HG02973 (cell line): ENCODE measurements at regions not wholly inside any gene's neighbourhood (a gene's known extent, or its start where the extent isn't known, plus 50 kb on each side); places are given as distances from the start of the nearest gene placed in this dataset.

Experiments
- ATAC-seq: cut with Tn5 transposase; IDR thresholded peaks from one replicate; pipeline ENCODE4 v1.9.1; 2021; ENCODE audit warnings: moderate library complexity; ENCODE audit not compliant: unreplicated experiment

- no peak for ATAC-seq
Observed at GRCh38 chr2:217660423-217660822, 342.4 kb downstream of the TNS1 start.

- no peak for ATAC-seq
Observed at GRCh38 chr2:217658806-217659205, 344.0 kb downstream of the TNS1 start.

- ATAC-seq, result no peak
Observed at GRCh38 chr2:217657252-217657651, 345.5 kb downstream of the TNS1 start.

GRCh38 chr2:217656316-217656715 lies 346.5 kb downstream of the TNS1 start:
- ATAC-seq, result no peak

- ATAC-seq, result no peak
Observed at GRCh38 chr2:217655651-217656050, 347.1 kb downstream of the TNS1 start.

GRCh38 chr2:217654168-217654567 lies 348.6 kb downstream of the TNS1 start:
- ATAC-seq, result no peak

- no peak for ATAC-seq
Observed at GRCh38 chr2:217652761-217653639, 349.8 kb downstream of the TNS1 start.

GRCh38 chr2:217650716-217651360 lies 352.0 kb downstream of the TNS1 start:
- no peak for ATAC-seq

GRCh38 chr2:217650229-217650628 lies 352.6 kb downstream of the TNS1 start:
- ATAC-seq, result no peak

- ATAC-seq, result no peak
Observed at GRCh38 chr2:217647925-217648324, 354.9 kb downstream of the TNS1 start.

GRCh38 chr2:217647226-217647625 lies 355.6 kb downstream of the TNS1 start:
- ATAC-seq, result no peak

GRCh38 chr2:217645896-217646295 lies 356.9 kb downstream of the TNS1 start:
- no peak for ATAC-seq

- ATAC-seq, result no peak
Observed at GRCh38 chr2:217643789-217644301, 358.9 kb downstream of the TNS1 start.

- ATAC-seq, result no peak
Observed at GRCh38 chr2:217642944-217643343, 359.9 kb downstream of the TNS1 start.

GRCh38 chr2:217641960-217642359 lies 360.8 kb downstream of the TNS1 start:
- ATAC-seq, result no peak

- ATAC-seq, result no peak
Observed at GRCh38 chr2:217639481-217639880, 363.3 kb downstream of the TNS1 start.

GRCh38 chr2:217638533-217638932 lies 364.3 kb downstream of the TNS1 start:
- ATAC-seq, result no peak

- ATAC-seq, result no peak
Observed at GRCh38 chr2:217638031-217638430, 364.8 kb downstream of the TNS1 start.

- ATAC-seq, result no peak
Observed at GRCh38 chr2:217636991-217637561, 365.7 kb downstream of the TNS1 start.

GRCh38 chr2:217636578-217636977 lies 366.2 kb downstream of the TNS1 start:
- ATAC-seq, result no peak

- ATAC-seq, result no peak
Observed at GRCh38 chr2:217634871-217635270, 367.9 kb downstream of the TNS1 start.

GRCh38 chr2:217632043-217632442 lies 370.8 kb downstream of the TNS1 start:
- ATAC-seq, result no peak
